Pons (tissue), 1 donor: ENCODE measurements at regions not wholly inside any gene's neighbourhood (a gene's known extent, or its start where the extent isn't known, plus 50 kb on each side); places are given as distances from the start of the nearest gene placed in this dataset.
"Not testable (repeated sequence)": the region's sequence is repeated elsewhere in the genome, so short reads cannot be mapped to it uniquely, and the experiment has no call there.

ENCODE experiments used
- DNase-seq: peaks from one replicate; pipeline ENCODE4 v3.0.0-alpha.2; 2016; ENCODE audit warnings: low spot score

- DNase-seq = no peak
These were observed 404.7 kb upstream of the IRX1 start for GRCh38 chr5:3190930-3191329.

DNA sequence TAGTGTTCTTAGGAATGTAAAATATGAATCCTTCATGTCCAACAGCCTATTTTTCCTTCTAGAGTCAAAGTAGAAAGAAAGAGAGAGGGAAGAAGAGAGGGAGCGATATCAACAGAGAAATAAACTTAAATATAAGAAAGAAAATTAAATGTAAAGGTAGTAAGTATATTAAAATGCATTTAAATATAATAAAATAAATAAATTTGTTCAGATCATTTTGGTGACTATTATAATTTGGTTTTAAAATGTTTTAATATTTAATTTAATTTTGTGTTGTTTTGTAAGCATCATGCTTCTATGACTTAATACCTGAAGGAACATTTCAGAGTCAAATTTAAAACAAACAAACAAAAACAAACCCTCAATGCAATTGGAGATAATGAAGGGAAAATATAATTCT is 405.2 kb upstream of the IRX1 start:
- no peak for DNase-seq

GRCh38 chr5:3187771-3188425 is 407.7 kb upstream of the IRX1 start:
- DNase-seq = no peak

- DNase-seq = peak; percentile 56
These were observed 408.8 kb upstream of the IRX1 start for GRCh38 chr5:3186736-3187405.

DNA sequence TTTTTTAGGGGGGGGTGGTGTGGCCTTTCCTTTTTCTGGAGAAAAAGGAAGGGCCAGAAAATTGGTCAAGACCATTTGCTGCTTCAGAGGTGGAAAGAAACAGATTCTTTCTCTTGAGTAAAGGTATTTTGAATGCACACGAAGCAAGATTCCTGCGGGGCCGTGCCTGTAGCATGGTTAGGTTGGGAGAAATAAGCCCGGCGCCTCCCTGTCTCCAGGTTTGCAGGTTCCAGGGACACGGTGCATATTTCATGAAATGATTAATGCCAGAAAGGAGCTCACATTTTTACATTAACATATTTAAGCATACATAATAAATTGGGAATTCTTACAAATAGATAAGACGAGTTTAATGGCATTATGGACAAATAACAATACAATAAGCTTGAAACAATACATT is 409.5 kb upstream of the IRX1 start:
- no peak for DNase-seq

GRCh38 chr5:3185488-3185887 is 410.1 kb upstream of the IRX1 start:
- no peak for DNase-seq

- DNase-seq = no peak
These were observed 413.3 kb upstream of the IRX1 start for GRCh38 chr5:3182133-3182876.

GRCh38 chr5:3181671-3182070 is 414.0 kb upstream of the IRX1 start:
- DNase-seq = no peak

DNA sequence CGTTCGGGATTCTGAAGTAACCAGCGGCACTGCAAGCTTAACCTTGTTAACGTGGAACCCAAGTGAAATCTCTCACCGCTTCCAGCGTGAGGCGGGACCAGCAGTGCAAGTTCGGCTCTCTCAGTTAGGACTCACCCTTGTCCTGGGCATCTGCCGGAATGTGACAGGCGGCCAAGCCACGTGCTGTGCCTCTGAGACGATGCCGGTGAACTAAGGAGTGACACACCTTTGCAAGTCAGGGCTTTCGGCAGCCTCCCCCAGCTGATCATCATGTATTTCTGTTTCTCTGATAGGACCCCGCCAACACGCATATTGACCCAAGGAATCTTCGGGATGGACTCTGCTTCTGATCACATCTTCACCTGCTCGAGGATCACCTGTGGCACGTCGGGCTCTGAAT is 415.0 kb upstream of the IRX1 start:
- DNase-seq = no peak

- no peak for DNase-seq
These were observed 416.4 kb upstream of the IRX1 start for GRCh38 chr5:3179220-3179619.

- DNase-seq = no peak
These were observed 418.3 kb upstream of the IRX1 start for GRCh38 chr5:3177338-3177737.

DNA sequence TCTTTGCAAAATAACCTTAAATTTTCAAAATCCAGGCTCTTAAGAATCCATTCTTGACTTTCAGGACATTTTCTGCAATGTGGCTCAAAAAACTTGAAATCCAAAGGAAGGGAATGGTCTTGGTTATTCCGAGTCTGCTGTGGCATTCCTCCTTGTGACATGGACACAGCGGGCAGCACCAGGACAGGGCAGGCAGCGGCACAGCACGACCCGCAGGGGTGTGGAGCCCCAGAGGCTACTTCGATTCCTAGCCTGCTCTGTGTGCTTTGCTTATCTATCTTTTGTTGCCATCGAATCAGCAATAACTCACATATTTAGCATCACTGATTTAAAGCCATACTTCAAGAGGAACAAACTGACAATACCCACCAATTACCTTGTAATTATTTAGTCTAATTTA is 420.2 kb upstream of the IRX1 start:
- DNase-seq = no peak

- no peak for DNase-seq
These were observed 416.0 kb upstream of the IRX2 start for GRCh38 chr5:3167473-3167872.

- DNase-seq = no peak
These were observed 412.1 kb upstream of the IRX2 start for GRCh38 chr5:3163626-3164025.

- DNase-seq = no peak
These were observed 410.2 kb upstream of the IRX2 start for GRCh38 chr5:3161672-3162071.

DNA sequence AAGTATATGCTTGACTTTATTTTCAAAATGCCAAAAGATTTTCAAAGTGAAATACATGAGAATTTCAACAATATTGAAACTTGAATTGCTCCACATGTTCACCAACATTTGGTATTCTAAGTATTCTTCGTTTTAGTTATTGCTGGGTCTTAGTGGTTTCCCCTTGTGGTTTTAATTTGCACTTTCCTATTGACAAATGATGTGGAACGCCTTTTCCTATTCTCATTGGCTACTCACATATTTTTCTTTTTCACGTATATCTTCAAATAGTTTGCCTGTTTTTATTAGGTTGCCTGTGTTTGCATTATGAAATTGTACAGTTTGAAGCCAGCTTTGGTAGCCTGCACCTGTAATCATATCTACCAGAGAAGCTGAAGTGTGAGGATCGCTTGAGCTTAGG is 405.7 kb upstream of the IRX2 start:
- DNase-seq = no peak

GRCh38 chr5:3155717-3156116 is 404.2 kb upstream of the IRX2 start:
- no peak for DNase-seq

DNA sequence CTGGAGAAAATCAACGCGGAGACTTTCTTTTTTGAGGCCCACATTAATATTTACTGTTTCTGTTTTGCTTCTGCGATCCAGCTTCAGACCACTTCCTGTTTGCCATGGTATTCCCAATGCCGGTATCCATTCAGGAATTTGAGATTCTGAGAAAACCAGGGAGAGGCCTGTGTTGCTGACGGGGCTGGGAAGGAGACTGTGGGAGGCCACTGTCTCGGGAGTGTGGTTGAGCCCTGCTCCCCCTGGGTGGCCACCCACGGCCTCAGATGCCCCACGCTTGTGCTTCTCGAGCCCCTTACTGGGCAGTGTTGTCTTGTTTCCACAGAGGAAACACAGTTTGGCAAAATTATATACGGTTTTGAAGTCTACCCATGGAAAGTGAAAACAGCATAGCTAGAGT is 403.6 kb upstream of the IRX2 start:
- no peak for DNase-seq

DNA sequence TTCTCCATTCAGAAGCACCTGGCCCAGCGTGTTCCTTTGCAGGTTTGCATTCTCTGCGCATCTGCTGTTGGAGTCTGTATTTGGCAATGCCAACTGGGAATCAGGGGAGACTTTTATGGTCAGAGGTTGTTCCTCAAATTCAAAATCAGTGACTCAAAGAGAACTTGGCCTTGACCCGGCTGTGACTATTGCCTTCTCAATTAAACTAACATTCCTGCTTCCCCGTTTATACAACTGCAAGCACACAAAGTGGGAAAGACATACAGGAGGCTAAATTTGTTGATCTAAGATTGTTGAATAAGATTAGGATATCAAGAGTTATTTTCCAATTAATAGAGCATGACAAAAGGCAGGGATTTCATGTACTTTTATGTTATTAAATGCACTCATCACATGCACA is 402.4 kb upstream of the IRX2 start:
- no peak for DNase-seq

DNA sequence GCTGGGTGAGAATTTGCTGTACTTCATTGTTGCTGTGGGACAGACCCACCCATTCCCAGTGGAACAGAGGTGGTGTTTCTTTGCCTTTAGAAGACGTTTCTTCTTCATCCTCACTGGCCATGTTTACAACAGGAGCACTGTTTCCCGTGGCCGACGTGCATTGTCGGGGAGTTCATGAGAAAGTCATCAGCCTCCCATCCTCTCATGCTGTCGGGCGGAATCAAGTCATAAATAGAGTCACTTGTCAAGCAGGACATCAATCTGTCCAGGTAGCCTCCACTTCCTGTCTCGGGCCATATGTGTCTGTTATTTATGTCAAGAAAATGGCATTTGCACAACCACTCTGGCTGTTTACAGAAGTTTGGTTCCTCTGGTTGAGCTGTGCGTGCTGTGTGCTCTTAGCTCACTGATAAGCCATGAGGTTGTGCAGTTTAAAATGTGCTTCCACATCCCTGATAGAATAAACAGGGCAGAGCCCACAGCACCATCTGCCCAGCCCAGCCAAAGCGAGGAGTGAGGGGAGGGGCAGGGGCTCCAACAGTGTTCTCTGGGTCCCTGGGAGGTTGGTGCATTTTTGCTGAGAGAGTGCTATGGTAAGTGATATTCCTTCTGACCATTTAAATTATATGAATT is 401.9 kb upstream of the IRX2 start:
- no peak for DNase-seq

- no peak for DNase-seq
These were observed 398.4 kb upstream of the IRX2 start for GRCh38 chr5:3149899-3150298.

GRCh38 chr5:3147405-3147804 is 395.9 kb upstream of the IRX2 start:
- DNase-seq = not testable (repeated sequence)

GRCh38 chr5:3145641-3146040 is 394.2 kb upstream of the IRX2 start:
- DNase-seq = no peak
